GM19372 (cell line): ENCODE measurements at regions not wholly inside any gene's neighbourhood (a gene's known extent, or its start where the extent isn't known, plus 50 kb on each side); places are given as distances from the start of the nearest gene placed in this dataset.

Experiments
- ATAC-seq: cut with Tn5 transposase; IDR thresholded peaks from one replicate; pipeline ENCODE4 v1.9.1; 2021; ENCODE audit warnings: mild to moderate bottlenecking, low read depth, moderate library complexity; ENCODE audit not compliant: unreplicated experiment

DNA sequence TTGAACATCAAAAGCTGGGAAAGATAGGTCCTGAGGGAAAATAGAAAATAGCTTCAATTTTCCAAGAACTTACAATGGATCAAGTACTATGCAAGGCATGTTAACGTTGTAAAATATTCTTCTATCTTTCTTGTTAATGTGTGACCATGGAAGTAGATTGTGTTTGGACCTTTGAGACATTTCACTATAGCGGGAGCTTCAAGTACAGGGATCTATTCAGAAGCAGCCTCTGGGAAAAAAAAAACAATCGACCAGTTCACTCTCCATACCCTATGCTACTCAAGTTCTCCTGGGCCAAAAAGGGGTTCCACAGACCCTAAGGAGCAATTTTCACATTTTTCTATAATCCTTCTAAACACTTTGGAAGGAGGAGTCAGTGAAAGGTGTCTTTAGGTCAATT is 54.1 kb upstream of the ATP10B start:
- ATAC-seq = no peak

DNA sequence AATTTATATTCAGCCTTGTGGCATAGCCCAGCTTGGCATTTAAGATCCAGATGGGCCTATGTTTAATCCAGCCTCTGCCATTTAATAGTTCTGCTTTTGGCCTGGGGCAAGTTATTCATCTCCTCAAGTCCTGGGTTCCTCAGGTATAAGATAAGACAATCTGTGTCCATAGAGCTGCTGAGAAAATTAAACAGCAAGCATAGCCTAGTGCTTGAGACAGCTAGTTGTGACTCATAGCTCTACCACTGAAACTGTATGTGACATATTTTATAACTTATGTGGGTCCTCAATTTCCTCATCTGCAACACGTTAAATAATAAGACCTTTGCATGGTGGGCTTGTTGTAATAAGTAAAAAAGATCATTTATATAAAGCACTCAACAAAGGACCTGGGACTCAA is 53.3 kb upstream of the ATP10B start:
- ATAC-seq = no peak

DNA sequence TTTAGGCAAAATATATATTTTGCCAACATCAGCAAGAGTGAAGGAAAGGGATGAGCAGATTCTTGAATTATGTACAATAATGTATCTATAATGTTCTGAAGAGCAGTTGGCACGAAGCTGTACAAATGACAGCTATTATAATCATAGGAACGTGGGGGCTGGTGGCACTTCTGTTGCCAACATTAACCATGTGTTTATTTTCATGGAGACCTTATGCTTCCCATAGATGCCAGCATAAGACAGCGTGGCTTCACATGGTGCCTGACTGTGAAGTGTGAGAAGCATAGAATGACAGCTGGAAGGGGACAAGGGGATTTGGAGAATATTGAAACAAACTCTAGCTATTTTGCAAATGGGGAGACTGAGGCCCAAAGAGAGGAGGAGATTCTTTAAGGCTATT is 52.6 kb upstream of the ATP10B start:
- ATAC-seq = no peak

DNA sequence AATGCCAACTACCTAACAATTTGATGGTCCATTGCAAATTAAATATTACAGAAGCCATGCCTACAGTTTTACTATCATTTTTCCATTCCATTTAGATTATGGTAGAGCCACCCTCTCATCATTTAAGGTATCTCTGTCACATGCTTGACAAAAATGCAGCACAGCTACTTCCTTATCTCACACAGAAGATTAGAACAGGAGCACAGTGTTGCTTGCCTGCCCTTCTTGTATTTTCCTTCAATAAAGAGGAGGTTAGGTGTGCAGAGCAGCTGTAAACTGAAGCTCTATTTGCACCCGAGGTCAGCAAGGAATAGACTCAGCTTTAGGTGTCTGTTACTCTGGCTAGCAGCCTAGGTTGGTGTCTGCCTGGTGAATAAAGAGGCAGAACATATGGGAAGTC is 51.5 kb upstream of the ATP10B start:
- no peak for ATAC-seq

DNA sequence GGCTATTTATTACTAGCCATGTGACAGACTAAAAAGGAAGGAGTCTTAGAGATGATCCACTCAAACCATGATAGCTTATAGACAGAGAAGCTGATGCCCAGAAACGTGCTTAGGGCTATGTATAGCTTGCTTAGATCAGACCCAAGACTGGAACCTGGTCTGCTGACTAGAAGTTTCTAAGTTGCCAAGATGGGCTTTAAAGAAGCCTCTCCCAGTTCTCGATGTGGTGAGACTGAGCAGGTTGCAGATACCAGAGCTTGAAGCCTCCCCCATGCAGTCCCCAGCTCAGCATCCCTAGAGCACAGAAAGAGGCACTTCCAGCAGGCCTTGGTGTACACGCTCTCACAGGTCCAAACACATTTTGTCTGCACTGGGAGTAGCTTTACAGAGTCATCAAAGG is 51.1 kb upstream of the ATP10B start:
- no peak for ATAC-seq
